ENCODE measurements at regions not wholly inside any gene's neighbourhood (a gene's known extent, or its start where the extent isn't known, plus 50 kb on each side); places are given as distances from the start of the nearest gene placed in this dataset.

GRCh38 chr2:121947674-121948073, 192.2 kb downstream of the TSN start:
- Histone ChIP-seq H4K20me1 (ENCODE audit: insufficient read depth, low read length) (no peaks in the 10 kb centered on the region), H3K36me3 (replicated peaks; ENCODE audit: low read depth, low read length) (no peaks in the 10 kb centered on the region), H3K27me3 (ENCODE audit: low read depth, low read length) (peaks cover 10% of the 10 kb centered on the region; the same call in 1 of the 2 replicates), H3K27ac (ENCODE audit: low read length) (no peak overlapping the region), H2AFZ (ENCODE audit: low read depth, low read length) (no peak overlapping the region), H3K4me2 (ENCODE audit: low read length) (no peak overlapping the region), H3K4me1 (ENCODE audit: low read length) (no peaks in the 10 kb centered on the region), H3K79me2 (ENCODE audit: low read length) (no peaks in the 10 kb centered on the region), H3K4me3 (ENCODE audit: low read length) (no peak overlapping the region), H3K9ac (ENCODE audit: low read length) (no peak overlapping the region), H3K9me3 (ENCODE audit: insufficient read depth, low read length) (no peaks in the 10 kb centered on the region)
- no peak for TF ChIP-seq CTCF (IDR thresholded peaks at IDR 0.05; ENCODE audit: low read depth, low read length)
- TF ChIP-seq EZH2phosphoT487 (IDR thresholded peaks at IDR 0.05; ENCODE audit: low read depth): no peak

GRCh38 chr2:121949271-121949670, 193.8 kb downstream of the TSN start:
- Histone ChIP-seq H4K20me1 (ENCODE audit: insufficient read depth, low read length) (no peaks in the 10 kb centered on the region), H3K79me2 (ENCODE audit: low read length) (no peaks in the 10 kb centered on the region), H3K27ac (ENCODE audit: low read length) (no peak overlapping the region), H3K9me3 (ENCODE audit: insufficient read depth, low read length) (no peaks in the 10 kb centered on the region), H3K9ac (ENCODE audit: low read length) (no peak overlapping the region), H3K36me3 (replicated peaks; ENCODE audit: low read depth, low read length) (no peaks in the 10 kb centered on the region), H3K27me3 (ENCODE audit: low read depth, low read length) (no peaks in the 10 kb centered on the region), H3K4me2 (ENCODE audit: low read length) (no peak overlapping the region), H3K4me1 (ENCODE audit: low read length) (no peaks in the 10 kb centered on the region), H2AFZ (ENCODE audit: low read depth, low read length) (no peak overlapping the region), H3K4me3 (ENCODE audit: low read length) (no peak overlapping the region)
- TF ChIP-seq EZH2phosphoT487 (IDR thresholded peaks at IDR 0.05; ENCODE audit: low read depth): no peak
- TF ChIP-seq CTCF (IDR thresholded peaks at IDR 0.05; ENCODE audit: low read depth, low read length): no peak

GRCh38 chr2:121955426-121955825, 200.0 kb downstream of the TSN start:
- Histone ChIP-seq H3K4me3 (ENCODE audit: low read length) (no peak overlapping the region), H3K9me3 (ENCODE audit: insufficient read depth, low read length) (no peaks in the 10 kb centered on the region), H2AFZ (ENCODE audit: low read depth, low read length) (no peak overlapping the region), H3K27me3 (ENCODE audit: low read depth, low read length) (no peaks in the 10 kb centered on the region), H4K20me1 (ENCODE audit: insufficient read depth, low read length) (no peaks in the 10 kb centered on the region), H3K36me3 (replicated peaks; ENCODE audit: low read depth, low read length) (no peaks in the 10 kb centered on the region), H3K9ac (ENCODE audit: low read length) (no peak overlapping the region), H3K4me1 (ENCODE audit: low read length) (0 out of 2 replicates have a peak, but pooled peaks cover 3% of the 10 kb centered on the region), H3K4me2 (ENCODE audit: low read length) (no peak overlapping the region), H3K27ac (ENCODE audit: low read length) (no peak overlapping the region), H3K79me2 (ENCODE audit: low read length) (no peaks in the 10 kb centered on the region)
- TF ChIP-seq CTCF (IDR thresholded peaks at IDR 0.05; ENCODE audit: low read depth, low read length): no peak
- no peak for TF ChIP-seq EZH2phosphoT487 (IDR thresholded peaks at IDR 0.05; ENCODE audit: low read depth)

- H3K27me3 ChIP-seq (ENCODE audit: low read depth, low read length): no peaks in the 10 kb centered on the region
- TF ChIP-seq EZH2phosphoT487 (IDR thresholded peaks at IDR 0.05; ENCODE audit: low read depth) (no peak), CTCF (IDR thresholded peaks at IDR 0.05; ENCODE audit: low read depth, low read length) (no peak)
- H3K79me2 ChIP-seq (ENCODE audit: low read length): no peaks in the 10 kb centered on the region
- no peaks in the 10 kb centered on the region for H3K9me3 ChIP-seq (ENCODE audit: insufficient read depth, low read length)
- H4K20me1 ChIP-seq (ENCODE audit: insufficient read depth, low read length): no peaks in the 10 kb centered on the region
- 0 out of 2 replicates have a peak, but pooled peaks cover 3% of the 10 kb centered on the region for H3K4me1 ChIP-seq (ENCODE audit: low read length)
- H3K4me2 ChIP-seq (ENCODE audit: low read length): no peak overlapping the region
- H3K9ac ChIP-seq (ENCODE audit: low read length): no peak overlapping the region
- no peak overlapping the region for H3K27ac ChIP-seq (ENCODE audit: low read length)
- no peaks in the 10 kb centered on the region for H3K36me3 ChIP-seq (replicated peaks; ENCODE audit: low read depth, low read length)
- no peak overlapping the region for H2AFZ ChIP-seq (ENCODE audit: low read depth, low read length)
- no peak overlapping the region for H3K4me3 ChIP-seq (ENCODE audit: low read length)
Observed at GRCh38 chr2:121955872-121956271, 200.4 kb downstream of the TSN start.

Data from OCI-LY3 (cell line).